ENCODE measurements at regions not wholly inside any gene's neighbourhood (a gene's known extent, or its start where the extent isn't known, plus 50 kb on each side); places are given as distances from the start of the nearest gene placed in this dataset.

GRCh38 chr10:44552726-44553125 lies 167.8 kb upstream of the CXCL12 start:
- TF ChIP-seq CTCF (IDR thresholded peaks at IDR 0.05; ENCODE audit: low read depth, low read length, missing control alignments), result no peak
- no peak overlapping the region for H3K4me3 ChIP-seq (ENCODE audit: low read depth, low read length)

GRCh38 chr10:44557596-44558191 lies 172.8 kb upstream of the CXCL12 start:
- H3K4me3 ChIP-seq (ENCODE audit: low read depth, low read length), result no peak overlapping the region
- TF ChIP-seq CTCF (IDR thresholded peaks at IDR 0.05; ENCODE audit: low read depth, low read length, missing control alignments), result no peak
- DNase-seq (ENCODE audit: low read depth), result no peak

More at GRCh38 chr10:44552726-44553125, 167.8 kb upstream of the CXCL12 start:
- DNase-seq (ENCODE audit: low read depth), result no peak

- no peak overlapping the region for H3K4me3 ChIP-seq (ENCODE audit: low read depth, low read length)
- no peak for DNase-seq (ENCODE audit: low read depth)
- TF ChIP-seq CTCF (IDR thresholded peaks at IDR 0.05; ENCODE audit: low read depth, low read length, missing control alignments), result no peak
These were observed 173.6 kb upstream of the CXCL12 start for GRCh38 chr10:44558521-44558920.

GRCh38 chr10:44564361-44564760 lies 179.5 kb upstream of the CXCL12 start:
- no peak overlapping the region for H3K4me3 ChIP-seq (ENCODE audit: low read depth, low read length)
- DNase-seq (ENCODE audit: low read depth), result no peak
- no peak for TF ChIP-seq CTCF (IDR thresholded peaks at IDR 0.05; ENCODE audit: low read depth, low read length, missing control alignments)

GRCh38 chr10:44564790-44565189 lies 179.9 kb upstream of the CXCL12 start:
- TF ChIP-seq CTCF (IDR thresholded peaks at IDR 0.05; ENCODE audit: low read depth, low read length, missing control alignments), result no peak
- no peak for DNase-seq (ENCODE audit: low read depth)
- no peak overlapping the region for H3K4me3 ChIP-seq (ENCODE audit: low read depth, low read length)

GRCh38 chr10:44566786-44567185 lies 181.9 kb upstream of the CXCL12 start:
- no peak overlapping the region for H3K4me3 ChIP-seq (ENCODE audit: low read depth, low read length)
- no peak for DNase-seq (ENCODE audit: low read depth)
- TF ChIP-seq CTCF (IDR thresholded peaks at IDR 0.05; ENCODE audit: low read depth, low read length, missing control alignments), result no peak

- no peak overlapping the region for H3K4me3 ChIP-seq (ENCODE audit: low read depth, low read length)
- DNase-seq (ENCODE audit: low read depth), result no peak
- no peak for TF ChIP-seq CTCF (IDR thresholded peaks at IDR 0.05; ENCODE audit: low read depth, low read length, missing control alignments)
These were observed 182.6 kb upstream of the CXCL12 start for GRCh38 chr10:44567471-44567870.

All from GM12864 (cell line).